SJCRH30 (cell line): ENCODE measurements at regions not wholly inside any gene's neighbourhood (a gene's known extent, or its start where the extent isn't known, plus 50 kb on each side); places are given as distances from the start of the nearest gene placed in this dataset.

ENCODE experiments used
- DNase-seq, 2 experiments: peaks; one replicate each; pipeline ENCODE4 v3.0.0-alpha.2; 2015 to 2020
- H3K27ac ChIP-seq: fragments of 250-450 bp; sonication (Bioruptor Pico); 2 replicates; pipeline ENCODE4 v1.5.1; 2020; ENCODE audit warnings: mild to moderate bottlenecking, moderate library complexity
- H3K27me3 ChIP-seq: fragments of 250-450 bp; sonication (Bioruptor Pico); 2 replicates; pipeline ENCODE4 v1.5.1; 2020; ENCODE audit warnings: mild to moderate bottlenecking, moderate library complexity
- H3K36me3 ChIP-seq: fragments of 250-450 bp; sonication (Bioruptor Pico); 2 replicates; pipeline ENCODE4 v1.5.1; 2020; ENCODE audit warnings: mild to moderate bottlenecking, moderate library complexity
- H3K4me1 ChIP-seq: fragments of 250-450 bp; sonication (Bioruptor Pico); 2 replicates; pipeline ENCODE4 v1.5.1; 2020; ENCODE audit warnings: mild to moderate bottlenecking, moderate library complexity
- H3K4me3 ChIP-seq: fragments of 250-450 bp; sonication (Bioruptor Pico); 2 replicates; pipeline ENCODE4 v1.5.1; 2020; ENCODE audit warnings: mild to moderate bottlenecking, moderate library complexity
- H3K9me3 ChIP-seq: fragments of 250-450 bp; sonication (Bioruptor Pico); replicated peaks from 2 replicates; pipeline ENCODE4 v1.5.1; 2020; ENCODE audit warnings: mild to moderate bottlenecking, moderate library complexity

DNA sequence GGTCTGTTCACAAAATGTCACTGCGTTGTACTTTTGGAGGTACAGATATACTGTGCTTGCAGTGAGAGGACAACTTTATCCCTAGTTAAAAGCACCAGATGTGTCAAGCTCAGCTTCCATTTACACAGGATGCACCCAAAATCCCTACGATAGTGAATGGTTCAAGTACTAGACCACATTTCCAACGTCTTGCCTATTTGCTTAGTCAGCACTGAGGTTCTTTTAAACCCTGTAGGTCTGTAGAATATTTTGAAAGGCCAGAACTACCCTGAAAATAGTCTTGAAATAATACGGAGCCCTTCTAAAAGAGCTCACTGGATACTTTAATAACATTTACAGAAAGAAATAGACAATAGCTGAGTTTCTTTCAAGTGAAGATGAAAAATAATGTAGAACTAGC lies 466.1 kb downstream of the FUT8 start:
- Histone ChIP-seq H3K4me3 (no peak overlapping the region), H3K27ac (no peak overlapping the region), H3K4me1 (no peaks in the 10 kb centered on the region), H3K36me3 (no peaks in the 10 kb centered on the region), H3K9me3 (no peaks in the 10 kb centered on the region), H3K27me3 (no peaks in the 10 kb centered on the region)
- DNase-seq: no peak

DNA sequence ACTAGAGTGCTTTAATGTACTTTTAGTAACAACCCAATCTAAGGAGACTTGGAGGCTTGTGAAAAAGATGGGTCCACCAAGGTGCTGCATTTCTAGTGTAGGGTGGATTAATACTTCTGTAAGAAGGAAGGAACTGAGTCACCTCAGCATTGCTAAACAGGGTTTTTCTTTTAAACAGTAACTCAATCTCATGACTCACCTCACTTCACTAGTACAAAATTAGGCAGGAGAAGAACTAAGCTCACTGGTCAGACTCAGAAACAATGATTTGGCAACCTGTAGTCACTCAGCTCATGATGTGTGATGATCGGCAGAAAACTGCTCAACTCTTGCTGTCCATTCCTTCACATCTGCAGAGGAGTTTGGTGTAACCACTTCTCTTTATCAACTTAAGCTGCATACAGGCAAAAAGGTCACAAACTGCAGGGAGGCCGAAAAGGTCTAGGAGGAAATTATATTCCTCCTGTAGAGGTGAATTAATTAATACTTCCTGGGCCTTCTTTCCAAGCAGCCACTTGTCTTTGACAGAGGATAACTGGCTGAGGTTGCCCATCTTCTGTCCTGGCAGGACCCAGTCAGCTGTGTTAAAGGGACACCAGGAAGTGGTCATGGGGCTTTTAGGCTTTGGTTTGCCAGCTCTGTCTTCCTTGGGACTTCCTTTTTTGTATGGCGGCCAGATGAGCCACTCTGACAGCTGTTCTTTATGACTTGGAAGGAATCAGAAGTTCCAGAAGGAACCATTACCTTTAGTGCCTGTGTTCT lies 466.9 kb downstream of the FUT8 start:
- Histone ChIP-seq H3K27me3 (no peaks in the 10 kb centered on the region), H3K4me1 (no peaks in the 10 kb centered on the region), H3K27ac (no peak overlapping the region), H3K4me3 (no peak overlapping the region), H3K36me3 (no peaks in the 10 kb centered on the region), H3K9me3 (no peaks in the 10 kb centered on the region)
- DNase-seq: no peak

DNA sequence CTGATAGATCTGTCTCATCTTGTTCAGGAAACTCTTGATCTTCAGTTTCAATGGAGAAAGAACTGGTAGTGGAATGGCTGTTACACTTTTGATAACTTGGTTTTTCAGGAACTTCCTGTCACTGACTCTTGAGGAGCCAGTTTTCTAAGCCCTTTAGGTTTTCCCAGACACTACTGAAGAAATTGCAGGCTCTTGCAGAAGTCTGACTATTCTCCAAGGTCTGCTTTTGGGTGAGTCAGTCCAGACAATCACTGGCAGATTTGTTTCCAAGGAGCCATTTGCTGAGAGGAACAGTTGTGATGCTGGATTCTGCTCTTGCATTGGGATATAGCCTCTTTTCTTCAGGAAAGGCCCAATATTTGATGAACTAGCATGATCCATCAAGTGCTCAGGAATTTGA lies 468.0 kb downstream of the FUT8 start:
- H3K36me3 ChIP-seq: no peaks in the 10 kb centered on the region
- H3K9me3 ChIP-seq: no peaks in the 10 kb centered on the region
- no peak for DNase-seq
- H3K27ac ChIP-seq: no peak overlapping the region
- H3K27me3 ChIP-seq: no peaks in the 10 kb centered on the region
- no peak overlapping the region for H3K4me3 ChIP-seq
- no peaks in the 10 kb centered on the region for H3K4me1 ChIP-seq

DNA sequence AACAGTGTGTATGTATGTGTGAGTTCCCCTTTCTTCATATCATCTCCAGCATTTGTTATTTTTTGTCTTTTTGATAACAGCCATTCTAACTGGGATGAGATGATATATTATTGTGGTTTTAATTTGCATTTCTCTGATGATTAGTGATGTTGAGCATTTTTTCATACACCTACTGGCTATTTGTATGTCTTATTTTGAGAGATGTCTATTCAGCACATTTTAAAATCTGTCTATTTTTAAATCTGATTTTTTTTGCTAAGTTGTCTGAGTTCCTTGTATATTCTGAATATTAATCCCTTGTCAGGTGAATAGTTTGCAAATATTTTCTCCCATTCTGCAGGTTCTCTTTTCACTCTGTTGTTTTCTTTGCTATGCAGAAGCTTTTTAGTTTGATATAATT lies 469.1 kb downstream of the FUT8 start:
- no peak overlapping the region for H3K27ac ChIP-seq
- H3K4me1 ChIP-seq: no peaks in the 10 kb centered on the region
- H3K9me3 ChIP-seq: no peaks in the 10 kb centered on the region
- H3K27me3 ChIP-seq: no peaks in the 10 kb centered on the region
- H3K36me3 ChIP-seq: no peaks in the 10 kb centered on the region
- H3K4me3 ChIP-seq: no peak overlapping the region
- DNase-seq: no peak

DNA sequence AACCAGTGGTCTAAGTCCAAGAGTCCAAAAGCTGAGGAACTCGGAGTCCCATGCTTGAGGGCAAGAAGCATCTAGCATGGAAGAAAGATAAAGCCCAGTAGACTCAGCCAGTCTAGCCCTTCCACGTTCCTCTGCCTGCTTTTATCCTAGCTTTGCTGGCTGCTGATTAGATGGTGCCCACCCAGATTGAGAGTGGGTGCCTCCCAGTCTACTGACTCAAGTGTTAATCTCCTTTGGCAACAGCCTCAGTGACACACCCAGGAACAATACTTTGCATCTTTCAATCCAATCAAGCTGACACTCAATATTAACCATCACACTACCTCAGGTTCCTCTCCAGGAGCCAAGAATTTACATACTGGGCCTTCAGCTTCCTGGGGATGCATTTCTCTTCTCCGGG lies 476.1 kb downstream of the FUT8 start:
- H3K4me1 ChIP-seq: no peaks in the 10 kb centered on the region
- DNase-seq: no peak
- H3K4me3 ChIP-seq: no peak overlapping the region
- H3K36me3 ChIP-seq: no peaks in the 10 kb centered on the region
- H3K27me3 ChIP-seq: no peaks in the 10 kb centered on the region
- H3K27ac ChIP-seq: no peak overlapping the region
- H3K9me3 ChIP-seq: no peaks in the 10 kb centered on the region

DNA sequence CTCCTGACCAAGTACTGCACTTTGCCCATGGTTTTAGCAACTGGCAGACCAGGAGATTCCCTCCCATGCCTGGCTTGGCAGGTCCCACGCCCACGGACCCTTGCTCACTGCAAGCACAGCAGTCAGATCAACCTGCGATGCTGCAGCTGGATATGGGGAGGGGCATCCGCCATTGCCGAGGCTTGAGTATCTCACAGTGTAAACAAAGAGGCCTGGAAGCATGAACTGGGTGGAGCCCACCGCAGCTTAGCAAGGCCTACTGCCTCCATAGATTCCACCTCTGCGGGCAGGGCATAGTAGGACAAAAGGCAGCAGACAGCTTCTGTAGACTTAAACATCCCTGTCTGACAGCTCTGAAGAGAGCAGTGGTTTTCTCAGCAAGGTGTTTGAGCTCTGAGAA lies 479.8 kb downstream of the FUT8 start:
- H3K27me3 ChIP-seq: no peaks in the 10 kb centered on the region
- no peak overlapping the region for H3K27ac ChIP-seq
- DNase-seq: no peak
- H3K4me3 ChIP-seq: no peak overlapping the region
- H3K36me3 ChIP-seq: no peaks in the 10 kb centered on the region
- H3K9me3 ChIP-seq: no peaks in the 10 kb centered on the region
- no peaks in the 10 kb centered on the region for H3K4me1 ChIP-seq

DNA sequence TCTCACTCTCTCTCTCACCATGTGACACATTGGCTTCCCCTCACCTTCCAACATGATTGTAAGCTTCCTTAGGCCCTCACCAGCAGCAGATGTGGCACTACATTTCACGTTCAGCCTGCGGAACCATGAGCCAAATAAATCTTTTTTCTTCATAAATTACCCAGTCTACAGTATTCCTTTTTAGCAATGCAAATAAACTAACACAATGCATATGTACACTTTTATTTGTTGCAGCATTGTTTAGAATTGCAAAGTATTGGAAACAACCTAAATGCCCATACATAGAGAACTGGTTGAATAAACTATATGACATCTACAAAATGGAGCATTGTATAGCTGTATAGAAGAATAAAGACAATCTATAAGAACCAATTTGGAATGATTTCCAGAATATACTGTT lies 487.6 kb downstream of the FUT8 start:
- DNase-seq: no peak
- Histone ChIP-seq H3K4me3 (no peak overlapping the region), H3K27ac (no peak overlapping the region), H3K4me1 (no peaks in the 10 kb centered on the region), H3K27me3 (no peaks in the 10 kb centered on the region), H3K36me3 (no peaks in the 10 kb centered on the region), H3K9me3 (no peaks in the 10 kb centered on the region)

DNA sequence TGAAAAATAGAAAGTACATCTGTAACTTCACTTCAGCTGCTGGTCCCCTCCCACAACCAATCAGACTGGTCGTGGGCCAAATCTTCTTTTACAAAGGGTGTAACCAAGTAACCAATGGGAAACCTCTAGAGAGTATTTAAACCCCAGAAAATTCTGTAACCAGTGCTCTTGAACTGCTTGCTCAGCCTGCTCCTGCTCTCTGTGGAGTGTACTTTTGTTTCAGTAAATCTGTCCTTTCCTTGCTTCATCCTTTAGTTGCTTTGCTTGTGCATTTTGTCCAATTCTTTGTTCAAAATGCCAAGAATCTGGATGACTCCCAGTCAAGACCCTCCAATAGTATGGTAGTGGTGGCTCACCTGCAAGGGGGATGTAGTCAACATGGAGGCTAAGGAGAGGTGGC lies 489.1 kb downstream of the FUT8 start:
- H3K36me3 ChIP-seq: no peaks in the 10 kb centered on the region
- no peaks in the 10 kb centered on the region for H3K4me1 ChIP-seq
- no peaks in the 10 kb centered on the region for H3K9me3 ChIP-seq
- no peak overlapping the region for H3K27ac ChIP-seq
- no peaks in the 10 kb centered on the region for H3K27me3 ChIP-seq
- H3K4me3 ChIP-seq: no peak overlapping the region
- no peak for DNase-seq

DNA sequence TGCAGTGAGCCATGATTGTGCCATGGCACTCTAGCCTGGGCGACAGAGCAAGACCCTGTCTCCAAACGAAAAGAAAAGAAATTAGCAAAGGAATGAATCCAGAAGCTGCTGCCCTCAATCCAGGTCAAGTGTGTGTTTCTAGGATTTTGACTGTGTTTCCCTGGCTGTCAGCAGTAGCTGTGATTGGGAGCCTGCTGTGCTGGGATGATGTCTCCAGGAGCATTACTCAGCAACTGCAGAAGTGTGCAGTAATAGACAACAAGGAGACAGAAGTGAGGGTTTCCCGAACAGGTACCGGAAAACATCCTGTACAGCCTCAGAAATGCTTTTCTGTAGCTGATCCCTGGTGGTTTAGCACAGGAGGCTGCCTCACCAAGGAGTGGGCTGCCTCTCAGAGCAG lies 492.5 kb downstream of the FUT8 start:
- Histone ChIP-seq H3K9me3 (no peaks in the 10 kb centered on the region), H3K4me3 (no peak overlapping the region), H3K4me1 (no peaks in the 10 kb centered on the region), H3K27ac (no peak overlapping the region), H3K27me3 (no peaks in the 10 kb centered on the region), H3K36me3 (no peaks in the 10 kb centered on the region)
- DNase-seq: no peak

DNA sequence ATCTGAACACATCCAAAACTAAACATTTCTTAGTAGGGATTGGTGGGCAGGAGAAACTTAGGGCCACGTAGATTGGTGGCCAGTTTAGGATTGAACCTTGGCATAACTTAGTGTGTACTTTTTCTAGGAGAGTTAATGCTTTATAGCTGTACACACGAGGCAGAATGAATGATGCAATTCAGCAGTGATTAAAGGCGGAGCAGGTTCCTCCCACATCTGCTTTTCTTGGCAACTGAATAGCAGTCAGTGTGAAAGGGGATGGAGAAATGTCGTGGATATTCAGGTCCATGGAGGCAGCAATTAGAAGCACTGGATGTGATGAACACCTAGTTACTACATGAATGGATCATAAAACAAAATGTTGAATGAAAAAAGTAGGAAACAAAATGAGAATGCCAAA lies 493.8 kb downstream of the FUT8 start:
- no peaks in the 10 kb centered on the region for H3K36me3 ChIP-seq

DNA sequence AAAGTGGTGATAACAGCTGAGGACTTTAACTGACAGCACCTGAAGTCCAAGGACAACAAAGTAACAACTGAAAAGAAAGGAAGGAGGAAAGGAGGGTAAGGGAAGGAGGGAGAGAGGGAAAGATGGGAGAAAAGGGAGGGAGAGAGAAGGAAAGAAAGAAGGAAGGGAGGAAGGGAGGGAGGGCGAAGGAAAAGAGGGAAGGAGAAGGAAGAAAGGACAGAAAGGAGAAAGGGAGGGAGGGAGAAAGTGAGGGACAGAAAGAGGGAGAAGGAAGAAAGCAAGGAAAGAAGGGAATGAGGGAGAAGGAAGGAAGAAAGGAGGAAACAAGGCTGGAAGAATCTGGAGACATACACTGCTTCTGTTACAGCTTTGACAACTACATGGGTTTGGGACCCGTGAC lies 494.4 kb downstream of the FUT8 start:
- no peaks in the 10 kb centered on the region for H3K36me3 ChIP-seq
- H3K4me3 ChIP-seq: no peak overlapping the region
- H3K9me3 ChIP-seq: no peaks in the 10 kb centered on the region
- no peak for DNase-seq
- H3K27ac ChIP-seq: no peak overlapping the region
- no peaks in the 10 kb centered on the region for H3K27me3 ChIP-seq
- no peaks in the 10 kb centered on the region for H3K4me1 ChIP-seq

More for the DNA sequence above, 493.8 kb downstream of the FUT8 start:
- H3K4me1 ChIP-seq: no peaks in the 10 kb centered on the region
- H3K4me3 ChIP-seq: no peak overlapping the region
- no peak for DNase-seq
- no peak overlapping the region for H3K27ac ChIP-seq
- H3K9me3 ChIP-seq: no peaks in the 10 kb centered on the region
- H3K27me3 ChIP-seq: no peaks in the 10 kb centered on the region

DNA sequence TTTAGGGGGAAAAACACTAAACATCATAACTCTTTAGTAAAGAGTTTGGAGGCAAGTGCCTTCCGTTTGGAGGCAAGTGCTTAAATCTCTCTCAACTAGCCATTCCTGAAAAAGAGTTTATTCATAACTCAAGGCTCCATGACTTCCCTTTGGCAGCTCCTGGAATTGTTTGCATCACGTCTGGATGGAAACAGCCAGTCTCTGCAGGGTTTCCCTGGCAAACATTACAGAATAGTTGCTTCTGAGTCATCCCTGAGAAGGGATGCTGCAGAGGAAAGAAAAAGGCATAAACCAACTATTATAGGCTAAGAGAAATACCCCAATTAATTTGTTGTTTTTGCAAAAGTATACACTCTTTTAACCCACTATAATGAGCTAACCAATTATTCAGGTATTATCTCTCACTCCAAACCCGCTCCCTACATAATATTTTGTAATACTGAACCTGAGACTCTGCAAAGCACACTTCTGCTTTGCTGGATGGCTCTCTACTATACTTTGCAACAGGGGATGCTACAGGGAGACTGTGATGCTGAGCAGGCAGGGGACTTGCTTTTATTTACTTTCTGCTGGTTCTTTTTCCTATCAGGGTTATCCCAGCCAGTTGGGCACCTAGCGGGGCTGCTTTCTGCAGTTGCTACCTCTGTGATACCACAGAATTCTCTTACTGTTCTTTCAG lies 497.7 kb downstream of the FUT8 start:
- Histone ChIP-seq H3K4me3 (no peak overlapping the region), H3K27me3 (no peaks in the 10 kb centered on the region), H3K9me3 (no peaks in the 10 kb centered on the region), H3K36me3 (no peaks in the 10 kb centered on the region), H3K4me1 (no peaks in the 10 kb centered on the region), H3K27ac (no peak overlapping the region)
- no peak for DNase-seq

DNA sequence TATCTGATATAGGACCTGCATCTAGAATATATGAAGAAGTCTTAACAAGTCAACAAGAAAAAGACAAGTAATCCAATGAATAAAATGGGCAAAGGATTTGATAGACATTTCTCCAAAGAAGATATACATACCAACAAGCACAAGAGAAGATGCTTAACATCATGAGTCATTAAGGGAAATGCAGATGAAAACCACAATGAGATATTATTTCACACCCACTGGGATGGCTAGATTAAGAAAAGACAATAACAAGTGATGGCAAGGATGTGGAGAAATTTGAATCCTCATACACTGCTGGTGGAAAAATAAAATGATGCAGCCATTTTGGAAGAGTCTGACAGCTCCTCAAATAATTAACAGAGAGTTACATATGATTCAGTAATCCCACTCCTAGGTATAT lies 502.6 kb downstream of the FUT8 start:
- no peak overlapping the region for H3K27ac ChIP-seq
- H3K27me3 ChIP-seq: no peaks in the 10 kb centered on the region
- no peaks in the 10 kb centered on the region for H3K4me1 ChIP-seq
- H3K36me3 ChIP-seq: no peaks in the 10 kb centered on the region
- no peak overlapping the region for H3K4me3 ChIP-seq
- no peak for DNase-seq
- H3K9me3 ChIP-seq: no peaks in the 10 kb centered on the region

DNA sequence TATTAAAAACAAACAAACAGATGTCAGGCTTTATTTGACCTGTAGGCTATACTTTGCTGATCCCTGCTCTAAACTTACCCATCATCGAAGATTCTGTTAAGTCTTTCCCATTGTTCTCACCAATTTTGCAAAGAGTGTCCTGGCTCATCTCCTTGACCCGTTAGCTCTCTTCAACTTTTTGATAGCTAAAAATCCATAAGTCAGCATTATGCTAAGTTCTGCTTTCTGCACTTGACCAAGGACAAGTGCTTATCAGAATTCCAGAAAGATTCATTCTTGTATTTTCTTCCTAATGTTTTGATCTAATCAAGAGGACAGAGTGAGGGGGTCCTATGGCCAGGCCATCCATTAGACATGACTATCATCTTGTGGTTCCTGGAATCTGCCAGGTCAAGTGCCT lies 503.5 kb downstream of the FUT8 start:
- no peaks in the 10 kb centered on the region for H3K27me3 ChIP-seq
- DNase-seq: no peak
- no peaks in the 10 kb centered on the region for H3K36me3 ChIP-seq
- H3K4me3 ChIP-seq: no peak overlapping the region
- H3K27ac ChIP-seq: no peak overlapping the region
- H3K9me3 ChIP-seq: no peaks in the 10 kb centered on the region
- H3K4me1 ChIP-seq: peaks cover under 1% of the 10 kb centered on the region; the same call in 1 of the 2 replicates

DNA sequence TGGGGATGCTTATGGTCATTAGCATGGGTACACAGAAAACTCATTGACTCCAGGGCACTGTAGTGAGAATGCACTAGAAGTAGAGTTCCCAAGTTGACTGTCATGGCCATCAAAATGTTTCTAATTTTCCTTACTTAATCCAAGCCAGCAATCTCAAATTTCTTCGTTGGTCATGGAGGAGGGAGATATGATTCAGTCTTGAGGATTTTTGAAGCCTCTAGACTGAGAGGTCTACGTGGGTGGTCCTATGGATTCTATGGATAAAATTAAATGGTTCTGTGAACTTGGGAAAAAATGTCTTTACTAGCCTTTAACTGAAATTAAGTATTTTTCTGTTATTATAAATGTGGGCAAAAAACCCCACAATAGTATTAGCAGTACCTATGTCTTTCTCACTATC lies 508.5 kb downstream of the FUT8 start:
- Histone ChIP-seq H3K36me3 (no peaks in the 10 kb centered on the region), H3K27ac (no peak overlapping the region), H3K9me3 (no peaks in the 10 kb centered on the region), H3K27me3 (no peaks in the 10 kb centered on the region), H3K4me3 (no peak overlapping the region), H3K4me1 (peaks cover 3% of the 10 kb centered on the region; the same call in 1 of the 2 replicates)
- no peak for DNase-seq

DNA sequence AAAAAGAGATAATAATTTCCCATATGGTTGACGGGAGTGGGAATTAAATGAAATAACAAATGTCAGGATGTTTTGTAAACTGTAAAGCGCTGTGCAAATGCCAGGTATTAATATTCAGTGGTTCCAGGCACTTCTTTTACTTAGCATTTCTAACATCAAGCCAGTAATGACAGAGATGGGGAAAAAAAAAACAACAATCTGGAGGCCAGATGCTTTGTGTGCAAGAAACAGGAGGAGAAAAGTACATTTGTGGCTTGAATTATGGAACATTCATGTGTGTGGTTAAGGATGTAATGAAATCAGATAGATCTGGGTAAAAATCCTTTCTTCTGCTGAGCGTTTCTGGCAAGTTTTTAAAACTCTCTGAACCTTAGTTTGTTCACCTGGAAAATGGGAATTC lies 509.6 kb downstream of the FUT8 start:
- H3K4me1 ChIP-seq: peaks cover 3% of the 10 kb centered on the region; the same call in 1 of the 2 replicates
- no peak overlapping the region for H3K4me3 ChIP-seq
- no peak overlapping the region for H3K27ac ChIP-seq
- H3K36me3 ChIP-seq: no peaks in the 10 kb centered on the region
- no peaks in the 10 kb centered on the region for H3K27me3 ChIP-seq
- DNase-seq: no peak
- no peaks in the 10 kb centered on the region for H3K9me3 ChIP-seq
